Stimulated activated CD4-positive, alpha-beta T cell treated with anti-CD3 and anti-CD28 coated beads, Interleukin-12 subunit alpha, Interleukin-12 subunit beta, amount 100 ng/mL, for 48 hours (primary cell): ENCODE measurements at regions not wholly inside any gene's neighbourhood (a gene's known extent, or its start where the extent isn't known, plus 50 kb on each side); places are given as distances from the start of the nearest gene placed in this dataset.
"Not testable (repeated sequence)": the region's sequence is repeated elsewhere in the genome, so short reads cannot be mapped to it uniquely, and the experiment has no call there.

ENCODE experiments used
- DNase-seq, 3 donors: peaks; one replicate each; pipeline ENCODE4 v3.0.0-alpha.2; 2020; ENCODE audit warnings: low read depth in 2 of 3, low spot score in 1 of 3

GRCh38 chr1:81738875-81739274 lies 61.9 kb upstream of the ADGRL2 start:
- no peak for DNase-seq

GRCh38 chr1:81733480-81733879 lies 67.3 kb upstream of the ADGRL2 start:
- no peak for DNase-seq

GRCh38 chr1:81731989-81732388 lies 68.7 kb upstream of the ADGRL2 start:
- DNase-seq, result no peak

- DNase-seq, result no peak
Measured at GRCh38 chr1:81730881-81731280, 69.9 kb upstream of the ADGRL2 start.

- not testable (repeated sequence) for DNase-seq
Measured at GRCh38 chr1:81730299-81730698, 70.4 kb upstream of the ADGRL2 start.

- DNase-seq, result no peak
Measured at GRCh38 chr1:81729818-81730217, 70.9 kb upstream of the ADGRL2 start.

GRCh38 chr1:81729239-81729638 lies 71.5 kb upstream of the ADGRL2 start:
- no peak for DNase-seq

GRCh38 chr1:81725823-81726222 lies 74.9 kb upstream of the ADGRL2 start:
- no peak for DNase-seq

- not testable (repeated sequence) for DNase-seq
Measured at GRCh38 chr1:81722631-81723328, 78.0 kb upstream of the ADGRL2 start.

GRCh38 chr1:81720256-81720655 lies 80.5 kb upstream of the ADGRL2 start:
- DNase-seq, result not testable (repeated sequence)

- no peak for DNase-seq
Measured at GRCh38 chr1:81717230-81717629, 83.5 kb upstream of the ADGRL2 start.

GRCh38 chr1:81715391-81715790 lies 85.3 kb upstream of the ADGRL2 start:
- DNase-seq, result no peak

- no peak for DNase-seq
Measured at GRCh38 chr1:81714636-81715035, 86.1 kb upstream of the ADGRL2 start.

- DNase-seq, result no peak
Measured at GRCh38 chr1:81712425-81712824, 88.3 kb upstream of the ADGRL2 start.

- no peak for DNase-seq
Measured at GRCh38 chr1:81710857-81711256, 89.9 kb upstream of the ADGRL2 start.

- no peak for DNase-seq
Measured at GRCh38 chr1:81708250-81708649, 92.5 kb upstream of the ADGRL2 start.

- no peak for DNase-seq
Measured at GRCh38 chr1:81706650-81707435, 93.9 kb upstream of the ADGRL2 start.

- no peak for DNase-seq
Measured at GRCh38 chr1:81703756-81704463, 96.8 kb upstream of the ADGRL2 start.

- DNase-seq, result no peak
Measured at GRCh38 chr1:81703391-81703755, 97.4 kb upstream of the ADGRL2 start.

GRCh38 chr1:81702903-81703302 lies 97.8 kb upstream of the ADGRL2 start:
- DNase-seq, result no peak

GRCh38 chr1:81702079-81702715 lies 98.5 kb upstream of the ADGRL2 start:
- no peak for DNase-seq
